LHCN-M2 (cell line): ENCODE measurements at regions not wholly inside any gene's neighbourhood (a gene's known extent, or its start where the extent isn't known, plus 50 kb on each side); places are given as distances from the start of the nearest gene placed in this dataset.
"Not testable (repeated sequence)": the region's sequence is repeated elsewhere in the genome, so short reads cannot be mapped to it uniquely, and the experiment has no call there.

Source experiments
- DNase-seq: peaks from one replicate; pipeline ENCODE4 v3.0.0-alpha.2; 2012; ENCODE audit warnings: low read depth

DNA sequence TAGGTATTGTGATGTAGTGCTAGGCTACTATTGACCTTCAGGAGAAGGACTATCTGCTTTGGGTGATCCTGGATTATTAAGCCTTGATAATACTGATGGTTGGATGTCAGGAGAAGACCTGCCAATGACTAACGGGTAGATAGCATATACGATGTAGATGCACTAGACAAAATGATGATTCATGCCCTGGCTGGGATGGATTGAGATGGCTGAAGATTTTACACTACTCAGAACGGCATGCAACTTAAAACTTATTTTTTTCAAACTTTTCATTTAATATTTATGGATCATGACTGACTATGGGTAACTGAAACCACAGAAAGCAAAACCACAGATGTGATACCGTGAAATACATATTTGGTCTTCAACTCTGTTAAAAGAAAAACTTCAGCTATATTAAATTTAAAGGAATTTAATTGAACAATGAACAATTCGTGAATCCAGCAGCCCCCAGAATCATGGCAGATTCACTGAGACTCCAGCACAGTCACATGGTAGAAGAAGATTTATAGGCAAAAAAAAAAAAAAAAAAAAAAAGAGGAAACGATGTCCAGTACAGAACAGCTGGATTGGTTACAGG is 124.6 kb upstream of the CDK13 start:
- peak; percentile 25 for DNase-seq

- no peak for DNase-seq
Observed at GRCh38 chr7:39826166-39826565, 123.9 kb upstream of the CDK13 start.

DNA sequence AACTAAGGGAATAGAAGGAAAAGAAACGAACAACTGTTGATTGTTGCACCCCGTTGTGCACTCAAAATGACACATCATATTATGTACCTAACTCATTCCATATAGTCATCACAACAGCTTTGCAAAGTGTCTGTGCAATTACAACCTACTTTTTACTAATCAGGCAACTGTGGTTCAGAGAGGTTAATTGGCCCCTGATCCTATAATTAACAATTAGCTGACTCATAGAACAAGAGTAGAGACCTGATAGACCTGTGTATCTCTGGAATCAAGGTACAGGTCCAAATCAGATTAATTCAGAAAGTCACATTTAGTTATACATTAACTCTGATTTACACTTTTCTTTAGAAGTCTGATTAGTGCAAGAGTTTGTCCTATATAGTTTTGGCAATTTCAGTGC is 122.5 kb upstream of the CDK13 start:
- no peak for DNase-seq

GRCh38 chr7:39829028-39829427 is 121.0 kb upstream of the CDK13 start:
- no peak for DNase-seq

DNA sequence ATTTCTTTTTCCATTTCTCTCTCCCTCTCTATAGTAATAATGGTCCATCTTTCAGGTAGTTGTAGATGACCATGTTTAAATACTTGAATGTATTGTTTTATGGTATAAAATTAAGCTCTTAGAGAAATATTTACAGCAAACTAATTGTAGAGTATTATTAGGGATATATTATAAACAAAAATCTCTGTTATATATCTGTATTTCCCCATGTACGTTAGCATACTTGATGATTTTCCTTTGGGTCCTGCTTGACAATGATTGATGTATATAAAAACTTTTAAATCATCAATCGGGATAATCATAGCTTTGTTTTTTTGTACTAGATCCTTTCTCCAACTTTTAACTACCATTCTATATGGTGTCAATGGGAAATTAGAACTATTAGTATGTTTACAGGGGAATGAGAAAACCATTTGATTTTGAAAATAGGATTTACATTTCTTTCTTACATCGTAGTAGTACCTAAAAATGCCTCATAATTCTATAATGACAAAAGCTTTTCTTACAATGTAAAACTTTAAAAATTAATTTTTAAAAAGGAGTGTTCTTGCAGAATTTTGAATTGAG is 117.5 kb upstream of the CDK13 start:
- DNase-seq, result no peak

- peak; percentile 51 for DNase-seq
Observed at GRCh38 chr7:39833180-39833799, 116.8 kb upstream of the CDK13 start.

DNA sequence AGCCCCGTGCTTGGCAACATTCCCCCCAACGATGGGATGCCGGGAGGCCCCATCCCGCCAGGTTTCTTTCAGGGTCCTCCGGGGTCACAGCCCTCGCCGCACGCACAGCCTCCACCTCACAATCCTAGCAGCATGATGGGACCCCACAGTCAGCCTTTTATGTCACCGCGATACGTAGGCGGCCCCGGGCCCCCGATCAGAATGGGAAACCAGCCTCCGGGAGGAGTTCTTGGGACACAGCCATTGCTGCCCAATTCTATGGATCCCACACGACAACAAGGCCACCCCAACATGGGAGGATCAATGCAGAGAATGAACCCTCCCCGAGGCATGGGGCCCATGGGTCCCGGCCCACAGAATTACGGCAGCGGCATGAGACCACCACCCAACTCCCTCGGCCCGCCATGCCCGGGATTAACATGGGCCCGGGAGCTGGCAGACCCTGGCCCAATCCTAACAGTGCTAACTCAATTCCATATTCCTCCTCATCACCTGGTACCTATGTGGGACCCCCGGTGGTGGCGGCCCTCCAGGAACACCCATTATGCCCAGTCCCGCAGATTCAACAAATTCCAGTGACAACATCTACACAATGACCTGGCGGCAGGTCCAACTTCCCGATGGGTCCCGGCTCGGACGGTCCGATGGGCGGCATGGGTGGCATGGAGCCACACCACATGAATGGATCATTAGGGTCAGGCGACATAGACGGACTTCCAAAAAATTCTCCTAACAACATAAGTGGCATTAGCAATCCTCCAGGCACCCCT is 116.0 kb upstream of the CDK13 start:
- not testable (repeated sequence) for DNase-seq

DNA sequence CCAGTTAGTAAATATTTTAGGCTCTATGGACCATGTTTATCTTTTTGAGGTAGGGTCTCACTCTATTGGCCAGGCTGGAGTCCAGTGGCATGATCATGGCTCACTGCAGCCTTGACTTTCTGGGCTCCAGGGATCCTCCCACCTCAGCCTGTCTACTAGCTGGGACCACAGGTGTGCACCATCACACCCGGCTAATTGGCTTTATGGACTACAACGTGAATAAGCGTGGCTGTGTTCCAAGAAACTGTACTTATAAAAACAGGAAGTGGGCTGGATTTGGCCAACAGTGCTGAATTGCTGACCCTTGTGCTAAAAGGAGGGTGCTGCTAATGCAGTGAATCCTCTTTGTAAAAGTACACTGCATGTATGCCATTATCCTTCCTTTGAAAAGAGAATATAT is 111.7 kb upstream of the CDK13 start:
- DNase-seq, result peak; percentile 45

GRCh38 chr7:39845006-39845405 is 105.0 kb upstream of the CDK13 start:
- no peak for DNase-seq

- DNase-seq, result no peak
Observed at GRCh38 chr7:39847227-39847626, 102.8 kb upstream of the CDK13 start.

DNA sequence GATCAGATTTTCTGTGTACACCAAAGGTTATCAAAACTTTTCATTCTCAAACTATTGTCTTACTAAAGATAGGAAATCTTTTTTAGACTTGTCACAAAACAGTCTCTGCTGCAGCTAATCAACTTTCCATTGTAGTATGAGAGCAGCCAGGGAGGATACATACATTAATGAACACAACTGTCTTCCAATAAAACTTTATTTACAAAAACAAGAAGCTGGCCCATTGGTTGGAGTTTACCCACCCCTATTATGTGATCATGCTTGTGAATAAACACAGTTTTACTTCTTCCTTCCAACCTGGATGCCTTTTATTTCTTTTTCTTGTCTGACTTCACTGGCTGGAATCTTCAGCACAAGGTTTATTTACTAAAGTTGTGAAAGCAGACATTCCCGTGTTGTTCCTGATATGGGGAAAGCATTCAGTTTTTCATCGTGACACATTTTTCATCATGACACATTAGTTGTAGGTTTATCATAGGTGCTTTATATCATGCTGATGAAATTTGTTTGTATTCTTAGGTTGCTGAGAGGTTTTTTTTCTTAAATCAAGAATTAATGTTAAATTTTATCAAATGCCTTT is 98.5 kb upstream of the CDK13 start:
- DNase-seq, result no peak

GRCh38 chr7:39854616-39855324 is 95.3 kb upstream of the CDK13 start:
- not testable (repeated sequence) for DNase-seq

- no peak for DNase-seq
Observed at GRCh38 chr7:39855325-39855674, 94.8 kb upstream of the CDK13 start.

DNA sequence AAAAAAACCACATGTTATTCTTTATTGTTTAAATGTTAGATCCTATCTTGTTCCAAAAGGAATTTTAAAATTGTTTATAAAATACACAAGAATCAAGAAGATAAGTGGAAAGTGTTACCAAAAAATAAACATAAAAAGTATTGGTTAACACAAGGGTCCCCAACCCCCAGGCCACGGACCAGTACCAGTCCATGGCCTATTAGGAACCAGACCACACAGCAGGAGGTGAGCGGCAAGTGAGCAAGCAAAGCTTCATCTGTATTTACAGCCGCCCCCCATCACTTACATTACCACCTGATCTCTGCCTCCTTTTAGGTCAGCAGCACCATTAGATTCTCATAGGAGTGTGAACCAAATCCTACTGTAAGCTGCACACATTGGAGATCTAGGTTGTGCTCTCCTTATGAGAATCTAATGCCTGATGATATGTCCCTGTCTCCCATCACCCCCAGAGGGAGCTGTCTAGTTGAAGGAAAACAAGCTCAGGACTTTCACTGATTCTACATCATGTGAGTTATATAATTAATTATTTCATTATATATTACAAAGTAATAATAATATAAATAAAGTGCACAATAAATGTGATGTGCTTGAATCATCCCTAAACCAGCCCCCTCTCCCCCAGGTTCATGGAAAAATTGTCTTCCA is 86.3 kb upstream of the CDK13 start:
- DNase-seq, result peak; percentile 21

- DNase-seq, result not testable (repeated sequence)
Observed at GRCh38 chr7:39869888-39870522, 80.1 kb upstream of the CDK13 start.

DNA sequence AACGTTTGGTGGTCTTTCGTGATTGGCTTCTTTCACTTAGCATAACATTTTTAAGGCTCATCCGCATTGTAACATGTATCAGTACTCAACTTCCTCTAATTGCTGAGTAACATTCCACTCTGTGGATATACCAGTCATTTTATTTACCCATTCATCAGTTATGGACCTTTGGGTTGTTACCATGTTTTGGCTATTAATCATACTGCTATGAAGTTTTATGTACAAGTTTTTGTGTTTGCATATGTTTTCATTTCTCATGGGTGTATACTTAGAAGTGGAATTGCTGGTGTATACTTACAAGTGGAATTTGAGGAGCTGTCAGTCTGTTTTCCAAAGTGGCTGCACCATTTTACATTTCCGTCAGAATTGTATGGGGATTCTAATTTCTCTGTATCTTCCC is 78.4 kb upstream of the CDK13 start:
- DNase-seq, result not testable (repeated sequence)

DNA sequence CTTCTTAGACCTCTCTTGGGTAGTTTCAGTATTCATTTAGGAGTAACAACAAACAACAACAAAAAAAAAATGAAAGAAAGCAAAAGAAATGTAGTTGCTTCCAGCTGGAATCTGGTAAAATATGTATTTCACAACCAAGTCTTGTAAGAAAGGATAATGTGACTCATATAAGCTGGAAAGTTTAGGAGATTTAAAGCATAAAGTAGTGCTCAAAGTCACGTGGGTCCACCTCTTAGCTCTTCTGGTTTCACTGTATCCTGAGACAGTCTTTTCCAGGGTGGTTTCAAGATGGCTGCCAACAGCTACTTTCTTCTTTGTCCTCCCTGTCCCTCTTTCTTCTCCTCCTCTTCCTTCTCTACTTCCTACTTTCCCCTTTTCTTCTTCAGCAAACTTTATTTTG is 69.5 kb upstream of the CDK13 start:
- peak; percentile 50 for DNase-seq

GRCh38 chr7:39882148-39882784 is 67.8 kb upstream of the CDK13 start:
- no peak for DNase-seq

DNA sequence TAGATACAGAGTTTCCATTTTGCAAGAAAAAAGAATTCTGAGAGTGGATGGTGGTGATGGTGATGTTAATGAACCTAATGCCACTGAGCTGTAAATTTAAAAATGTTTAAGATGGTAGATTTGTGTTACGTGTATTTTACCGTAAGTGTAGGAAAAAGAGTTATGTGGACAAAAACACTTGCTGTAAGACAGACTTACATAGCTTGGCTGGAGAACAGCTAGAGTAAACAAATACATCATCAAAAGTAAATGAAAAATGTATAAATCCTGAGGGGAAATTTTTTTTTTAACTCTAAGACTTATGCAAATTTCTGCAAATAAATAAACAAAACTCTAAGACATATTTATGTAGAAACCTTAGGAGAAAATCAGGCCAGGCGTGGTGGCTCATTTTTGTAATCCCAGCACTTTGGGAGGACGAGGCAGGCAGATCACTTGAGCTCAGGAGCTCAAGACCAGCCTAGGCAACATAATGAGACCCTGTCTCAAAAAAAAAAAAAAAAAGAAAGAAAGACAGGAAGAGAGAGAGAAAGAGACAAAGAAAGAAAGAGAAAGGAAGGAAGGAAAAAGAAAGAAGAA is 66.2 kb upstream of the CDK13 start:
- no peak for DNase-seq
